Tibial artery (tissue), 4 donors: ENCODE measurements at regions not wholly inside any gene's neighbourhood (a gene's known extent, or its start where the extent isn't known, plus 50 kb on each side); places are given as distances from the start of the nearest gene placed in this dataset.

Source experiments
- DNase-seq, 2 donors: peaks; one replicate each; pipeline ENCODE4 v3.0.0-alpha.2; 2019
- H3K27ac ChIP-seq, 2 donors: fragments of 200-600 bp; sonication (generic) in 1 of 2; 1 replicate in 1 of 2; 2 replicates in 1 of 2; pipeline ENCODE4 v1.5.1; 2018 to 2019; ENCODE audit warnings: mild to moderate bottlenecking in 1 of 2
- H3K27me3 ChIP-seq, 2 donors: fragments of 200-600 bp; sonication (generic) in 1 of 2; one replicate each; pipeline versions ENCODE4 v1.5.1 to v1.6.0; 2016 to 2019
- H3K36me3 ChIP-seq, 3 donors: fragments of 200-600 bp; sonication (generic) in 2 of 3; one replicate each; pipeline ENCODE4 v1.5.1; 2016 to 2019; ENCODE audit warnings: mild to moderate bottlenecking in 2 of 3
- H3K4me1 ChIP-seq, 4 donors: fragments of 200-600 bp; sonication (generic) in 2 of 4; 1 replicate in 3 of 4; 2 replicates in 1 of 4; pipeline ENCODE4 v1.5.1; 2016 to 2019
- H3K4me3 ChIP-seq, 2 donors: fragments of 200-600 bp; sonication (generic) in 1 of 2; 1 replicate in 1 of 2; 2 replicates in 1 of 2; pipeline ENCODE4 v1.5.1; 2018 to 2019; ENCODE audit warnings: mild to moderate bottlenecking in 2 of 2
- H3K9me3 ChIP-seq, 3 donors: fragments of 200-600 bp; sonication (generic) in 1 of 3; one replicate each; pipeline ENCODE4 v1.5.1; 2016 to 2019
- CTCF ChIP-seq, 2 experiments: fragments of 200-600 bp in 1 of 2; fragments of 450-650 bp in 1 of 2; IDR thresholded peaks; one replicate each; pipeline ENCODE4 v1.5.1; 2017 to 2019; ENCODE audit warnings: antibody characterized with exemption in 2 of 2, mild to moderate bottlenecking in 1 of 2, moderate library complexity in 1 of 2
- intact Hi-C: fragments of 100-400 bp; cut with DNase I; formaldehyde crosslinking; loops from one replicate; pipeline ENCODE4 v1.15.0; 2023; ENCODE audit warnings: low total_unique reads

GRCh38 chr17:33902901-33903449 is 352.1 kb upstream of the CCL2 start:
- no peak for DNase-seq
- H3K36me3 ChIP-seq: no peaks in the 10 kb centered on the region
- no peak for TF ChIP-seq CTCF (IDR thresholded peaks at IDR 0.05)
- H3K27ac ChIP-seq: no peak overlapping the region
- no peaks in the 10 kb centered on the region for H3K27me3 ChIP-seq
- H3K9me3 ChIP-seq: no peaks in the 10 kb centered on the region
- no peaks in the 10 kb centered on the region for H3K4me1 ChIP-seq
- intact Hi-C loops: no loop called here
- no peak overlapping the region for H3K4me3 ChIP-seq

- H3K4me1 ChIP-seq: no peaks in the 10 kb centered on the region
- H3K27ac ChIP-seq: no peak overlapping the region
- TF ChIP-seq CTCF (IDR thresholded peaks at IDR 0.05): no peak
- H3K9me3 ChIP-seq: no peaks in the 10 kb centered on the region
- DNase-seq: no peak
- no peaks in the 10 kb centered on the region for H3K27me3 ChIP-seq
- intact Hi-C loops: no loop called here
- no peak overlapping the region for H3K4me3 ChIP-seq
- no peaks in the 10 kb centered on the region for H3K36me3 ChIP-seq
Observed at GRCh38 chr17:33904476-33904875, 350.6 kb upstream of the CCL2 start.

DNA sequence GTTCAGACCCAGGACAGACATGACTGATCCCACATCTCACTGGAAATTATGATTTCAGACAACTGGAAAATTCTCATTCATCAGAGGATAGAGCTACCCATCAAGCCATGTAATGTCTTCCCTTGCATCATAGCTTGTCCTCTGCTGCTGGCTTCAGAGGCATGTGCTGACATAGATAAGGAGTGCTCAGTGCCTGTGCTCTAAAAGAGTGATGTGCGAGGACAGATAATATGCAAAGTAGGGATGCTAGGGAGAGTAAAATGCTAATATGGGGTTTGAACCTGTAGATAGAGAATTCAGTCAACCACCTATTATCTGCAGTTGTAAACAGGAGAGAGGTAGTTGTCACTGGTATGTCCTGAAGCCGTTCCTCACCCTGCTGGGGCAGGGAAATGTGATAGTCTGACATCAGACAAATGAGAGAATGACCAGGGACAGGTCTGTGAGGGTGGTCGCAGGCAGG is 349.7 kb upstream of the CCL2 start:
- no peak overlapping the region for H3K4me3 ChIP-seq
- no peak for DNase-seq
- no peaks in the 10 kb centered on the region for H3K9me3 ChIP-seq
- H3K27ac ChIP-seq: no peak overlapping the region
- H3K27me3 ChIP-seq: no peaks in the 10 kb centered on the region
- no peak for TF ChIP-seq CTCF (IDR thresholded peaks at IDR 0.05)
- intact Hi-C loops: no loop called here
- no peaks in the 10 kb centered on the region for H3K4me1 ChIP-seq
- no peaks in the 10 kb centered on the region for H3K36me3 ChIP-seq

DNA sequence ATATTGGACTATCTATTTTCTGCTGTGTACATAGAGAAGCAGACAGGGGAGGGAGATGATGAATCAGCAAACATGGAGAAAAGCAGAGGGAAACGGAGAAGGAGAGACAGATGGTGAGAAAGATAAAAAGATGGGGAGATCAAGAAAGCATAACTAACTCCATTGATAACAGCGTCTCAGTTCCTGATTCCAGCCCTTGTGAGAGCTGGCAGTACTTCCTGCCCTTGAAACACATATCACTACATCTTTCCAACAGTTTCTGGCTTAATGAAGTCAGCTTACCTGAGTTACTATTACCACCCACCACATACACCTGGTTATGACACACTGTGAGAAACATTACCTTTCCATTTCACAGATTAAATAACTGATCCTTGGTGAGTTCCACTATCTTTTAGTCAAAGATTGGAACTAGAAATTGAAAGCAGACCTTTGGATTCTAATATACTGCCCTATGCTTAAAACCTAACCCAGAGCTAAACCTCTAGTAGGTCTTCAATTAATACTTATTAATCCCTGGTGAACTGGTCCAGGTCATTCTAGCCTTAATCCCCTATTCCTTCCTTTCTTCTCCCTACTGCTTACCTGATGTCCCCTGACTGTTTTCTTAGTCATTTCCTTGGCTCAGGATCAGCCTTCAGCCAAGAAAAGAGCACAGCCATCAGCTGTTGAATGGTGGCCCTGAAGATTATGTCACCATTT is 346.6 kb upstream of the CCL2 start:
- intact Hi-C loops: no loop called here
- no peak for DNase-seq

DNA sequence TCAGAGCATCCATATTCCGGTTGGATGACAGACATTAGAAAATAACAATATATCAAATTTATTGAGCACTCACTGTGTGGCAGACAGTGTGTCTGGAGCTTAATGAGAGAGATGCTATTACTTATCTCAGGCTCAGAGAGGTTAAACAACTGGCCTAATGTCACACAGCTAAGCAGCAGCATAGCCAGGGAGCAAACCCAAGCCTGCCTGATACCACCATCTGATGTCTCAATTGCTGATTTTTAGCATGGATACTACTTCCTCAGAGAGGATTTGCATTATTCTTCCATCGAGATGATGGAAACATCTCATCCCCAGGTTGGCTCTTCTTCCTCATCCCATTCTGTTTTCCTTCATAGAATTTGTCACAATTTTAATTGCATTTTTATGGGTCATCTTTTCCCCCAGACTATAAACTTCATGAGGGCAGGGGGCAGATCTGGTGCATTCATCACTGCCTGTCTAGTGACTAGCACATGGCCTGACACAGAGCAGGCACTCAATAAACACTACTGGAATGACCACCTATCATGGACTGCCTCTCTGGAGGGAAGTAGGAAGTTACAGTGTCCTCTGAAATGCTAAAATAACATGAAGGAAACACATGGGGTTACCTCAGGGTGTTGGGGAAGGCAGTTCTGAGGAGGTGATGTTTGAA is 344.8 kb upstream of the CCL2 start:
- no peak for DNase-seq
- no peaks in the 10 kb centered on the region for H3K36me3 ChIP-seq
- no peak overlapping the region for H3K27ac ChIP-seq
- no peak overlapping the region for H3K4me3 ChIP-seq
- H3K4me1 ChIP-seq: no peaks in the 10 kb centered on the region
- no peak for TF ChIP-seq CTCF (IDR thresholded peaks at IDR 0.05)
- no peaks in the 10 kb centered on the region for H3K27me3 ChIP-seq
- intact Hi-C loops: loop anchor here (5.0 kb wide), 1 partner anchor 38 kb away; no protein-coding TSS in a partner anchor
- no peaks in the 10 kb centered on the region for H3K9me3 ChIP-seq

More for the DNA sequence above, 346.6 kb upstream of the CCL2 start:
- Histone ChIP-seq H3K27ac (no peak overlapping the region), H3K9me3 (no peaks in the 10 kb centered on the region), H3K4me3 (no peak overlapping the region), H3K27me3 (no peaks in the 10 kb centered on the region), H3K36me3 (no peaks in the 10 kb centered on the region), H3K4me1 (no peaks in the 10 kb centered on the region)
- no peak for TF ChIP-seq CTCF (IDR thresholded peaks at IDR 0.05)
